GM13977 (cell line): ENCODE measurements at regions not wholly inside any gene's neighbourhood (a gene's known extent, or its start where the extent isn't known, plus 50 kb on each side); places are given as distances from the start of the nearest gene placed in this dataset.
"Not testable (repeated sequence)": the region's sequence is repeated elsewhere in the genome, so short reads cannot be mapped to it uniquely, and the experiment has no call there.

Experiments
- DNase-seq: peaks from one replicate; pipeline ENCODE4 v3.0.0; 2012; ENCODE audit warnings: low spot score
- in situ Hi-C: fragments of 300-500 bp; cut with MboI; formaldehyde crosslinking; loops from one replicate; pipeline ENCODE4 v1.12.0; 2022; ENCODE audit warnings: low sequenced_read_pairs, low pct_unique_long_range_greater_than_20kb, mixed read lengths, inconsistent platforms; ENCODE audit not compliant: unreplicated experiment
- TF ChIP-seq, protein P1 (sequence below): IDR thresholded peaks from 2 replicates; pipeline ENCODE4 v1.5.1; 2012; ENCODE audit warnings: mild to moderate bottlenecking, control low read depth; ENCODE audit not compliant: insufficient read depth; ENCODE audit errors: extremely low read depth, missing control alignments

DNA sequence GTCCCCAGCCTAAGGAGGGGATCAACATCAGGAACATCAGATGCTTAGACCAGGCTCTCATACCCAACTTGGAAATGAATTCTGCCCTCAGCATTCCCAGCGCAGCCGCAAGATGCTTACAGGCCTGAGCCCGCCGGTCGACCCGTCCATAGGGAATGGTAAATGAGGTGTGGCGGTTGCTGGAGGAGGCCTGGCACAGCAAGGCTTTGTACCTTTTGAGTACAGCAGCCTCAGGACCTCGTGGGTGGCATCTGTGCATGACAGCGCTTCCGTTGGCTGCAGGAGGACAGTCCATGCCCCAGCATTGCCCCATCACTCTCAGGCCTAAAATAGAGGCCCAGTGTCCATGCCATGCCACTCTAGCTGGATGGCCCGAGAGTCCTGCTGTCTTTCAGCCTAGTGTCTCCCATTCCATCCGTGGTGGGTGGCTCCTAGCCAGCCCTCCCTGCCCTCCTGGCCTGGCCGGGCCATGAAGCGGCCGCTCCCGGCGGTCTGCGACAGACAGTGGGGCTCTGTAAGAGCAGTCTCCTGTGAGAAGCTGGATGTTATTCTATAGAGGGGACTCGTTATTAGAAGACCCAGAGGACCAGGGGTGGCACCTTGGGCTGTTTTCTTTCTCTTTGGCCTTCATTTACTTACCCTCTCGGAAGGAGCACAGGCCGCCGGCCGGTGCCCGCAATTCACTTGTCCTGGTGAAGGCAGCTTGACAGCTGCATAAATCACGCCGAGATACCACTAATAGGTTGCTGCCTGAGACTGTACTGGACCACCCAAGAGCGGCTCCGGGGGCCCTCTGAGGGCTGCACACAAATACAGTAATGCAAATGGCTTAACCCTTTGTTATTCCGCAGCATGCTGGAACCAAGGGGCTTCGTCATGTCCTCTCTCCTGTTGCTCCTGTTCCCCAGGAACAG, 223.5 kb upstream of the TUT7 start:
- no peak for DNase-seq
- TF ChIP-seq, protein P1, sequence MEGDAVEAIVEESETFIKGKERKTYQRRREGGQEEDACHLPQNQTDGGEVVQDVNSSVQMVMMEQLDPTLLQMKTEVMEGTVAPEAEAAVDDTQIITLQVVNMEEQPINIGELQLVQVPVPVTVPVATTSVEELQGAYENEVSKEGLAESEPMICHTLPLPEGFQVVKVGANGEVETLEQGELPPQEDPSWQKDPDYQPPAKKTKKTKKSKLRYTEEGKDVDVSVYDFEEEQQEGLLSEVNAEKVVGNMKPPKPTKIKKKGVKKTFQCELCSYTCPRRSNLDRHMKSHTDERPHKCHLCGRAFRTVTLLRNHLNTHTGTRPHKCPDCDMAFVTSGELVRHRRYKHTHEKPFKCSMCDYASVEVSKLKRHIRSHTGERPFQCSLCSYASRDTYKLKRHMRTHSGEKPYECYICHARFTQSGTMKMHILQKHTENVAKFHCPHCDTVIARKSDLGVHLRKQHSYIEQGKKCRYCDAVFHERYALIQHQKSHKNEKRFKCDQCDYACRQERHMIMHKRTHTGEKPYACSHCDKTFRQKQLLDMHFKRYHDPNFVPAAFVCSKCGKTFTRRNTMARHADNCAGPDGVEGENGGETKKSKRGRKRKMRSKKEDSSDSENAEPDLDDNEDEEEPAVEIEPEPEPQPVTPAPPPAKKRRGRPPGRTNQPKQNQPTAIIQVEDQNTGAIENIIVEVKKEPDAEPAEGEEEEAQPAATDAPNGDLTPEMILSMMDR = no peak
- in situ Hi-C loops = no loop called here

DNA sequence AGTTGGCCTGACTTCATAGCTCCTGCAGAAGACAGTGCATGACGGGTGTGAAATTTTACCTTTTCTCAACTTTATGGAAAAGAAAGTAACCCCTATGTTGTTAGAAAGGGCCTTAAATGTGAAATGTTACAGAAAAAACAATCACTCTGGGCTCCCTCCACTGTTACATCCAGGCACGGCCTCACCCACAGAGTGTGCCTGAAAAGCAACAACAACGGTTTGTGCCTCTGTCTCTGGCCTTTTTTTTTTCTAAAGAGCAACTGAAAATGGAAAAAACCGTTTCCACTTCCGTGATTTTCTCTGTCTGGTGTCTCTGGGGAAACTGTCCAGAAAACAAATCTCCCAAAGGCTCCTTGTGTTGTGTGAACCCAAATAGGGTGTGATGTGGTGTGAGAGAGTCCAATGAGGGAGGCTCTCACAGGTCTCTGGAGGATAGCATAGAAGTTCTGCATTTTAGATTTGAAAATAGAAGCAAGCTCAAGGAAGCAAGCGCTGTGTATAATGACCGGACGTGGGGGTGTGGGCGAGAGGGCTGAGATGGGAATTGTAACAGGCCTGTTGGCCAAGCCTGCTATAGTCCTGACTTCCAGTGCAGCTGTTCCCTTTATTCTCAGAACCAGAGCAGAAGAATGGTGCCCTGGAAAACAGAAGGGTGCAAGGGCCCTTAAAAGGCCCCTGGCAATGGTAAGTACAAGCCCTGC, 221.8 kb upstream of the TUT7 start:
- in situ Hi-C loops = no loop called here
- TF ChIP-seq, protein P1 = no peak
- no peak for DNase-seq

DNA sequence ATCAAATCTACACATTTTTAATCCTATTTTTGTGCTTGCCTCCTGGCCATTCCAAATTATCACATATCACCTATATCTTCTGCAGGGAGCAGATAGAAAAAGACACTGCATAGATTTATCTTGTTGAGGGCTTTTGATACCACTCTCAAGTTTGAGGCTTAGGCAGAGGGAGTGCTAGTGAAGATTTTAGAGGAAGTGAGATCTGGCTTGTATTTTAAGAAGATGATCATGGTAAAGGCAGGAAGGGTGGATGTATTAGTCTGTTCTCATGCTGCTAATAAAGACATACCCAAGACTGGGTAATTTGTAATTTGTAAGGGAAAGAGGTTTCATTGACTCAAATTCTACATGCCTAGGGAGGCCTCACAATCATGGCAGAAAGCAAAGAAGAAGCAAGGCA, 220.9 kb upstream of the TUT7 start:
- in situ Hi-C loops = no loop called here
- DNase-seq = no peak
- TF ChIP-seq, protein P1 = no peak

DNA sequence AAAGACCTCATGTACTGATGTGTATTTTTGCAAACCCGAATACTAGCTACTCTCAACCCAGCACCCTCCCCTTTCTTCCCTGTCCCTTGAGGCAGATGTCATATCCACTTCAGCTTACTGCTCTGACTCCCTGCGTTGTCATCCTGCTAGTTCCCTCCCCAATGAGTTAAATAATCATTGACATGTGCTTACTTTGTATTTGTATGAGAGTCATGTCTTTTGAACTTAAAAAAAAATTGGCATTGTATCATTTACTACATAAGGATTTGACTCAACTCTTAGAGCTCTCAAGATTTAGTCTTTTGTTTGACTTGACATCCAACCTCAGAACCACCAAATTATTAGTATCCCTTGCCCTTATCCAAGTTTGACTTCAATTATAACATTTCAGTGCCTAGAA, 219.7 kb upstream of the TUT7 start:
- in situ Hi-C loops = no loop called here
- DNase-seq = no peak

DNA sequence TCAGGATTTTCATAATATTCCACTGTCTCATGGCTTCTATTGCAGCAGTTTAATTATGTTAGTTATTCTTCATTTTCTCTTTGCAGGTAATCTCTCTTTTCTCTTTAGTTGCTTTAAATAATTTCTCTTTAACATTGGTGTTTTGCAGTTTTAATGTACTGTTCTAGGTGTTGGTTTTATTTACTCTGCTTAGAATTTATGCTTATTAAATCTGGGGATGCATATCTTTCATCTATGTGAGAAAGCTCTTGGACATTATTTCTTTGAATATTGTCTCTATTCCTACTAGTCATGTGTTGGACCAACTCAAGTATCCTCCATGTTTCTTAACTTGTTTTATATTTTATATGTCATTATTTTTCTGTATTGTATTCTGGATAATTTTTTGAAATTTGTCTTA, 218.7 kb upstream of the TUT7 start:
- DNase-seq = no peak
- in situ Hi-C loops = no loop called here
- TF ChIP-seq, protein P1 = no peak

More for the DNA sequence above, 219.7 kb upstream of the TUT7 start:
- TF ChIP-seq, protein P1 = no peak

DNA sequence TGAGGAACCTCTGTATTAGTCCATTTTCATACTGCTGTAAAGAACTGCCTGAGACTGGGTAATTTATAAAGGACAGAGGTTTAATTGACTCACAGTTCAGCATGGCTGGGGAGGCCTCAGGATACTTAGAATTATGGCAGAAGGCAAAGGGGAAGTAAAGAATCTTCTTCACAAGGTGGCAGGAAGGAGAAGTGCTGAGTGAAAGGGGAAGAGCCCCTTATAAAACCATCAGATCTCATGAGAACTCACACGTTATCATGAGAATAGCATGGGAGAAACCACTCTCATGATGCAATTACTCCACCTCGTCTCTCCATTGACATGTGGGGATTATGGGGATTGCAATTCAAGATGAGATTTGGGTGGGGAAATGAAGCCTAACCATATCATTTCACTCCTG, 211.4 kb upstream of the TUT7 start:
- DNase-seq, in situ Hi-C loops: not testable (repeated sequence)

DNA sequence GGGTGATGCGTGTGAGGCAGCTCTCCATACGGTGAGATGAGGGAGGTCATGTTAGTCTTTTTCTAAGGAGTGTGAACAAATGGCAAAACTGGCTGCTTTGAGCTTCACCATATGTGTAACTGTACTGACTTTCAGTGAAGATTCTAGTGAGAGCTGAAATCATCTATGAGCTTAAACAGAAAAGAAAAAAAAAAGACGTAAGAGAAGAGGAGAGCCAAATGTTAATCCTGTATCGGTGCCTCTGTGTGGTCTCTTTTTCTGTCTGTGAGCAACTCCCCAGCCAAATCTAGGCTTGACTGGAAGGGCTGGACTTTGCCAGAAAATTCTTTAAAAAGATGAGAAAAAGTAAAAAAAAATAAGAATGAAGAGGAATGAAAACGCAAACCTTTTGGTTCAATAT, 209.7 kb upstream of the TUT7 start:
- no peak for DNase-seq
- in situ Hi-C loops = no loop called here

More for the DNA sequence above, 209.7 kb upstream of the TUT7 start:
- TF ChIP-seq, protein P1 = no peak
